H1 (cell line): ENCODE measurements at regions not wholly inside any gene's neighbourhood (a gene's known extent, or its start where the extent isn't known, plus 50 kb on each side); places are given as distances from the start of the nearest gene placed in this dataset.
"Not testable (repeated sequence)": the region's sequence is repeated elsewhere in the genome, so short reads cannot be mapped to it uniquely, and the experiment has no call there.

ENCODE experiments used
- CTCF ChIA-PET: fragments of 300-600 bp; sonication (Branson Sonifier 250); formaldehyde crosslinking; loops from one replicate; lab custom pipeline; 2021; ENCODE audit not compliant: partially characterized antibody; lab: Charles Lee
- POLR2A ChIA-PET: fragments of 300-600 bp; sonication (Branson Sonifier 250); formaldehyde crosslinking; loops from one replicate; lab custom pipeline; 2021; ENCODE audit warnings: inconsistent platforms; ENCODE audit not compliant: partially characterized antibody; lab: Charles Lee
- DNase-seq, 2 experiments: peaks; one replicate each; pipeline versions ENCODE4 v3.0.0 to v3.0.0-alpha.2; 2010 to 2022; ENCODE audit warnings: low spot score in 2 of 2, low read depth in 1 of 2, mixed read lengths in 1 of 2
- FAIRE-seq: peaks from 2 replicates; lab custom pipeline; 2011; peaks lifted over from hg19 to GRCh38; lab: Jason Lieb, UNC
- H2AFZ ChIP-seq: 2 replicates; pipeline ENCODE4 v1.8.1; 2012; ENCODE audit warnings: low read length, inconsistent platforms
- H2AK5ac ChIP-seq: 2 replicates; pipeline ENCODE4 v1.6.1; 2013; ENCODE audit warnings: low read depth, low read length
- H2BK120ac ChIP-seq: replicated peaks from 2 replicates; pipeline ENCODE3; 2013; ENCODE audit warnings: low read depth, low read length, inconsistent platforms
- H2BK12ac ChIP-seq: 2 replicates; pipeline ENCODE4 v1.6.1; 2013; ENCODE audit warnings: low read depth, low read length
- H2BK15ac ChIP-seq: 2 replicates; pipeline ENCODE4 v1.6.1; 2013; ENCODE audit warnings: low read length
- H2BK20ac ChIP-seq: 2 replicates; pipeline ENCODE4 v1.6.1; 2013; ENCODE audit warnings: low read length
- H2BK5ac ChIP-seq: 2 replicates; pipeline ENCODE4 v1.6.1; 2013; ENCODE audit warnings: low read depth, low read length
- H3K14ac ChIP-seq: 2 replicates; pipeline ENCODE4 v1.6.1; 2013; ENCODE audit warnings: inconsistent platforms; ENCODE audit not compliant: insufficient read length
- H3K18ac ChIP-seq: 2 replicates; pipeline ENCODE4 v1.6.1; 2013; ENCODE audit warnings: low read length; ENCODE audit errors: extremely low read depth
- H3K23ac ChIP-seq: 2 replicates; pipeline ENCODE4 v1.6.1; 2013; ENCODE audit warnings: inconsistent platforms; ENCODE audit not compliant: insufficient read length
- H3K23me2 ChIP-seq: 2 replicates; pipeline ENCODE4 v1.6.1; 2013; ENCODE audit warnings: low read depth, low read length
- H3K27ac ChIP-seq: 2 replicates; pipeline ENCODE4 v1.6.1; 2011; ENCODE audit warnings: low read depth, low read length, inconsistent platforms
- H3K27me3 ChIP-seq, 4 experiments: replicated peaks in 1 of 4; 1 replicate in 1 of 4; 2 replicates in 3 of 4; pipeline versions ENCODE4 v1.6.1 to v1.8.1; 2011 to 2013; ENCODE audit warnings: low read length in 3 of 4, mild to moderate bottlenecking in 3 of 4, inconsistent platforms in 2 of 4, mixed read lengths in 2 of 4, moderate library complexity in 1 of 4; ENCODE audit not compliant: control insufficient read depth in 3 of 4, insufficient read depth in 3 of 4; ENCODE audit errors: extremely low read depth in 1 of 4
- H3K36me3 ChIP-seq, 4 experiments: 2 replicates each; pipeline versions ENCODE4 v1.6.1 to v1.8.1; 2011 to 2013; ENCODE audit warnings: mild to moderate bottlenecking in 4 of 4, low read length in 3 of 4, moderate library complexity in 2 of 4, control low read depth in 1 of 4, inconsistent platforms in 1 of 4; ENCODE audit not compliant: insufficient read depth in 4 of 4, control insufficient read depth in 2 of 4
- H3K4ac ChIP-seq: replicated peaks from 2 replicates; pipeline ENCODE3; 2013; ENCODE audit warnings: low read length, low read depth, mixed read lengths, inconsistent platforms; ENCODE audit not compliant: insufficient read length
- H3K4me1 ChIP-seq, 4 experiments: replicated peaks in 1 of 4; 1 replicate in 1 of 4; 2 replicates in 3 of 4; pipeline versions ENCODE4 v1.6.1 to v1.8.1; 2011 to 2013; ENCODE audit warnings: low read length in 3 of 4, inconsistent platforms in 2 of 4, mixed read lengths in 1 of 4; ENCODE audit not compliant: insufficient read depth in 4 of 4, control insufficient read depth in 3 of 4
- H3K4me2 ChIP-seq, 2 experiments: 2 replicates each; pipeline versions ENCODE4 v1.6.1 to v1.8.1; 2011 to 2013; ENCODE audit warnings: low read depth in 2 of 2, low read length in 2 of 2, control low read depth in 1 of 2, inconsistent platforms in 1 of 2, mild to moderate bottlenecking in 1 of 2; ENCODE audit not compliant: insufficient read depth in 1 of 2
- H3K4me3 ChIP-seq, 4 experiments: fragments of 200-600, 300-600 bp in 1 of 4; sonication (generic), shearing (Covaris generic), sonication (Bioruptor Twin) in 1 of 4; 2 replicates each; pipeline versions ENCODE4 v1.5.1 to v1.8.1; 2011 to 2016; ENCODE audit warnings: low read length in 4 of 4, low read depth in 3 of 4, control low read depth in 2 of 4, inconsistent platforms in 2 of 4, mild to moderate bottlenecking in 2 of 4, mixed read lengths in 1 of 4, moderate library complexity in 1 of 4; ENCODE audit not compliant: insufficient read depth in 2 of 4; ENCODE audit errors: extremely low read depth in 1 of 4
- H3K56ac ChIP-seq: replicated peaks from 2 replicates; pipeline ENCODE3; 2013; ENCODE audit warnings: low read depth, mild to moderate bottlenecking, mixed read lengths, low read length, inconsistent platforms; ENCODE audit not compliant: insufficient read length
- H3K79me1 ChIP-seq: 2 replicates; pipeline ENCODE4 v1.6.1; 2013; ENCODE audit warnings: low read depth, low read length, control low read depth
- H3K79me2 ChIP-seq, 2 experiments: 2 replicates each; pipeline versions ENCODE4 v1.6.1 to v1.8.1; 2012 to 2013; ENCODE audit warnings: low read length in 2 of 2, mild to moderate bottlenecking in 2 of 2, inconsistent platforms in 1 of 2; ENCODE audit not compliant: insufficient read depth in 2 of 2, control insufficient read depth in 1 of 2
- H3K9ac ChIP-seq, 4 experiments: replicated peaks in 1 of 4; 1 replicate in 1 of 4; 2 replicates in 3 of 4; pipeline versions ENCODE4 v1.6.1 to v1.8.1; 2011 to 2013; ENCODE audit warnings: low read depth in 3 of 4, low read length in 3 of 4, control low read depth in 2 of 4, mild to moderate bottlenecking in 2 of 4, moderate library complexity in 2 of 4, inconsistent platforms in 1 of 4; ENCODE audit errors: extremely low read depth in 1 of 4
- H3K9me3 ChIP-seq, 2 experiments: 2 replicates each; pipeline versions ENCODE4 v1.6.1 to v1.8.1; 2012 to 2013; ENCODE audit warnings: mild to moderate bottlenecking in 2 of 2, moderate library complexity in 2 of 2, control low read depth in 1 of 2, inconsistent platforms in 1 of 2, low read depth in 1 of 2, low read length in 1 of 2, mixed read lengths in 1 of 2; ENCODE audit not compliant: insufficient read depth in 2 of 2
- H4K20me1 ChIP-seq, 2 experiments: replicated peaks in 1 of 2; 2 replicates each; pipeline versions ENCODE3 to v1.8.1; 2011 to 2013; ENCODE audit warnings: inconsistent platforms in 2 of 2, low read length in 2 of 2, mild to moderate bottlenecking in 1 of 2; ENCODE audit not compliant: insufficient read depth in 2 of 2, control insufficient read depth in 1 of 2
- H4K5ac ChIP-seq: 2 replicates; pipeline ENCODE4 v1.6.1; 2013; ENCODE audit warnings: low read length, low read depth, mixed read lengths, inconsistent platforms; ENCODE audit not compliant: insufficient read length
- H4K8ac ChIP-seq: 2 replicates; pipeline ENCODE4 v1.8.0; 2013; ENCODE audit warnings: mild to moderate bottlenecking, moderate library complexity, low read length, inconsistent platforms; ENCODE audit not compliant: insufficient read depth; ENCODE audit errors: extremely low read depth
- H4K91ac ChIP-seq: replicated peaks from 2 replicates; pipeline ENCODE3; 2013; ENCODE audit warnings: low read length, mixed read lengths, inconsistent platforms; ENCODE audit not compliant: insufficient read length
- BACH1 ChIP-seq: IDR thresholded peaks from 2 replicates; pipeline ENCODE4 v1.6.1; 2012; ENCODE audit warnings: low read length, improper control_type of control experiment
- CEBPB ChIP-seq: IDR thresholded peaks from 2 replicates; pipeline ENCODE4 v1.6.1; 2012; ENCODE audit warnings: low read depth, low read length
- PHF8 ChIP-seq: fragments of 200-600 bp; sonication (generic); conservative IDR thresholded peaks from 2 replicates; pipeline ENCODE4 v1.7.1; 2012; ENCODE audit warnings: low read depth, mild to moderate bottlenecking, inconsistent platforms, low read length, moderate library complexity
- SP2 ChIP-seq: IDR thresholded peaks from 2 replicates; pipeline ENCODE4 v1.6.1; 2012; ENCODE audit warnings: mild to moderate bottlenecking, low read length, inconsistent platforms
- SP4 ChIP-seq: IDR thresholded peaks from 2 replicates; pipeline ENCODE4 v1.6.1; 2012; ENCODE audit warnings: low read length, inconsistent platforms
- WGBS, 2 experiments: shearing (Covaris generic) in 1 of 2; methylation state at CpG; one replicate each; pipeline versions ENCODE4 v1.1.6 to v1.1.7; 2013 to 2015; ENCODE audit warnings: low lambda C conversion rate in 2 of 2, mixed read lengths in 2 of 2, inconsistent platforms in 1 of 2, low coverage in 1 of 2, missing lambda C conversion rate in 1 of 2; ENCODE audit not compliant: insufficient replicate concordance in 2 of 2, insufficient coverage in 1 of 2, insufficient read length in 1 of 2; ENCODE audit errors: extremely low coverage in 1 of 2, missing lambda C conversion rate in 1 of 2; 5-methylcytosine and 5-hydroxymethylcytosine counted together
- TF ChIP-seq, protein P1 (sequence below), 3 experiments: IDR thresholded peaks; 1 replicate in 2 of 3; 2 replicates in 1 of 3; pipeline versions ENCODE4 v1.5.1 to v1.6.1; 2011; ENCODE audit warnings: low read length in 3 of 3, mild to moderate bottlenecking in 3 of 3, inconsistent platforms in 2 of 3, low read depth in 1 of 3, moderate library complexity in 1 of 3; ENCODE audit not compliant: insufficient read depth in 1 of 3; ENCODE audit errors: control extremely low read depth in 1 of 3
- TF ChIP-seq, protein P2 (sequence below): IDR thresholded peaks from 2 replicates; pipeline ENCODE4 v1.6.1; 2012; ENCODE audit warnings: low read length, inconsistent platforms

DNA sequence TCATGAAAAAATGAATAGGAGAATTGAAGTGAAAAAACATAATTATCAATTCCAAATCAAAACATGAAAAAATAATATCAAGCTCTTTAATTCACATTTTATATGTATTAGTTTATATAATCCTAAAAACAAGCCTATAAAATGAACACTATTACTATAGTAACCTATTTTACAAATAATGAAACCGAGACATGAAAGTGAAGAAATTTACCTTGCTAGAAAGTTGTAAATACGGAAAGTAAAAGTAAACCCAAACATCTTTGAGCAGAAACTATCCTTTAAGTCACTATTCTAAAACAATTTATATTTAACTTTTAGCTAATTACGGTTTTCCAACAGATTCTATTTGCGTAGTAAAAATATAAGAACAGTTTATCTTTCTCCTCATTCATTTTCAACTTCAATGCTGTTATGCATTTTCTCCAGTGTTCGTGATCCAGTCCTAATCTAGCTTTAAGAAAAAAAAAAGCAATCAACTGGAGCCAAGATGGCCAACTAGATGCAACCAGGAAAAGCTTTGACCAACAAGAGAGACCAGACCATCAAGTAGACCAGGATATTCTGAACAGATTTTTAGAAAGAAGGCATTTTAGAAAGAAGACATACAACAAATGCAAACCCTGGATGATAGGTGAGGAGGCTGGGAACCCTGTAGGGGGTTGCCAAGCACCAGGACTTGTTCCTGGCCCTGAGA is 67.0 kb downstream of the DDX53 start (continued):
- TF ChIP-seq, protein P1, sequence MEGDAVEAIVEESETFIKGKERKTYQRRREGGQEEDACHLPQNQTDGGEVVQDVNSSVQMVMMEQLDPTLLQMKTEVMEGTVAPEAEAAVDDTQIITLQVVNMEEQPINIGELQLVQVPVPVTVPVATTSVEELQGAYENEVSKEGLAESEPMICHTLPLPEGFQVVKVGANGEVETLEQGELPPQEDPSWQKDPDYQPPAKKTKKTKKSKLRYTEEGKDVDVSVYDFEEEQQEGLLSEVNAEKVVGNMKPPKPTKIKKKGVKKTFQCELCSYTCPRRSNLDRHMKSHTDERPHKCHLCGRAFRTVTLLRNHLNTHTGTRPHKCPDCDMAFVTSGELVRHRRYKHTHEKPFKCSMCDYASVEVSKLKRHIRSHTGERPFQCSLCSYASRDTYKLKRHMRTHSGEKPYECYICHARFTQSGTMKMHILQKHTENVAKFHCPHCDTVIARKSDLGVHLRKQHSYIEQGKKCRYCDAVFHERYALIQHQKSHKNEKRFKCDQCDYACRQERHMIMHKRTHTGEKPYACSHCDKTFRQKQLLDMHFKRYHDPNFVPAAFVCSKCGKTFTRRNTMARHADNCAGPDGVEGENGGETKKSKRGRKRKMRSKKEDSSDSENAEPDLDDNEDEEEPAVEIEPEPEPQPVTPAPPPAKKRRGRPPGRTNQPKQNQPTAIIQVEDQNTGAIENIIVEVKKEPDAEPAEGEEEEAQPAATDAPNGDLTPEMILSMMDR (IDR thresholded peaks at IDR 0.05; ENCODE audit: control extremely low read depth in 1 of 3, insufficient read depth in 1 of 3, low read depth in 1 of 3, low read length in 3 of 3) = no peak
- TF ChIP-seq SP2 = no peak
- no peak for TF ChIP-seq CEBPB
- TF ChIP-seq, protein P2, sequence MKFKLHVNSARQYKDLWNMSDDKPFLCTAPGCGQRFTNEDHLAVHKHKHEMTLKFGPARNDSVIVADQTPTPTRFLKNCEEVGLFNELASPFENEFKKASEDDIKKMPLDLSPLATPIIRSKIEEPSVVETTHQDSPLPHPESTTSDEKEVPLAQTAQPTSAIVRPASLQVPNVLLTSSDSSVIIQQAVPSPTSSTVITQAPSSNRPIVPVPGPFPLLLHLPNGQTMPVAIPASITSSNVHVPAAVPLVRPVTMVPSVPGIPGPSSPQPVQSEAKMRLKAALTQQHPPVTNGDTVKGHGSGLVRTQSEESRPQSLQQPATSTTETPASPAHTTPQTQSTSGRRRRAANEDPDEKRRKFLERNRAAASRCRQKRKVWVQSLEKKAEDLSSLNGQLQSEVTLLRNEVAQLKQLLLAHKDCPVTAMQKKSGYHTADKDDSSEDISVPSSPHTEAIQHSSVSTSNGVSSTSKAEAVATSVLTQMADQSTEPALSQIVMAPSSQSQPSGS = no peak
- no peak for TF ChIP-seq SP4
- TF ChIP-seq PHF8 = no peak
- no peak for TF ChIP-seq BACH1

DNA sequence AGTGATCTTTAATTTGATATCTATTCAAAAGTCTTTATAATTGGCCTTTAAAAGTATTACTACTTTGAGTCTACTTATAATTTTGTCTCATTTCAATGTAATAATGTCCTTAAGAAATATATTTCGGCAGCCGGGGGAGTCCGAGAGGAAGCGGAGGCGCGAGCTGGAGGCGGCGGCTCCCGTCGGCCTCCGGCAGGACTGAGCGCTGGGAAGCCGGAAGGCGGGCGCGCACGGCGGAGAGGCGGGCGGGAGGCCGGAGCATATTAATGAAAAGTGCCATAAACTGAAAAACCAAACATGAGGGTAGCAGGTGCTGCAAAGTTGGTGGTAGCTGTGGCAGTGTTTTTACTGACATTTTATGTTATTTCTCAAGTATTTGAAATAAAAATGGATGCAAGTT is 75.7 kb downstream of the DDX53 start:
- FAIRE-seq = peak; percentile 73
- 95% methylated on average over 12 of the region's 21 CpGs; no CpG with 5 or more reads in 1 of the 2 experiments for WGBS, 2 experiments
- H2BK20ac ChIP-seq = not testable (repeated sequence)

More for the DNA sequence above, 75.7 kb downstream of the DDX53 start:
- H3K27ac ChIP-seq, H4K8ac ChIP-seq, H2BK12ac ChIP-seq, H3K9me3 ChIP-seq, H4K20me1 ChIP-seq, H3K56ac ChIP-seq, H3K27me3 ChIP-seq, H4K5ac ChIP-seq, H2BK15ac ChIP-seq, H3K79me2 ChIP-seq, H3K18ac ChIP-seq, H3K4me2 ChIP-seq, H3K36me3 ChIP-seq, H2AFZ ChIP-seq, H3K9ac ChIP-seq, DNase-seq, CTCF ChIA-PET, POLR2A ChIA-PET, H4K91ac ChIP-seq, H2BK5ac ChIP-seq, H3K23ac ChIP-seq, H3K79me1 ChIP-seq, H3K14ac ChIP-seq, H3K4ac ChIP-seq, H3K23me2 ChIP-seq, H2BK120ac ChIP-seq, H2AK5ac ChIP-seq, H3K4me1 ChIP-seq: not testable (repeated sequence)
- peak overlapping the region in 1 of 4 experiments; percentile 23; a peak in 1 of 8 replicates for H3K4me3 ChIP-seq
